HG03520 (cell line): ENCODE measurements at regions not wholly inside any gene's neighbourhood (a gene's known extent, or its start where the extent isn't known, plus 50 kb on each side); places are given as distances from the start of the nearest gene placed in this dataset.

Experiments
- ATAC-seq: cut with Tn5 transposase; IDR thresholded peaks from one replicate; pipeline ENCODE4 v1.9.1; 2021; ENCODE audit warnings: mild to moderate bottlenecking, moderate library complexity; ENCODE audit not compliant: unreplicated experiment

DNA sequence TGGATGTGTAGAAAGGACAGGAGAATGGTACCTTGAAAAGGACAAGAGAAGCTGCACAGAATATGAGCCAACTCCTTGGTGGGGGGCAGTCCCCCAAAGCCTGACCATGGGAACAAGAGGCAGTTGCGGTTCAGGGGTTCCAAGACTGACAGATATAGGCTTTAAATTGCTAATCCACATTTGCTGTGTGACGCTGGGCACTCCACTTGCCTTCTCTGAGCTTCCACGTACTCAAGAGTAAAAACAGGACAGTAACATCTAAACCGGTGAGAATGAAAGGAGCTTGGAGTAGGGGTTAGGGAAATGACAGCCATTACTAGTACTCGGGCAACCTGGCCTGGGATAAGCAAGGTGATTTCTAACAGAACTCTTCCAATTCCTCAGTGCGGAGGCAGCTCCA, 57.9 kb upstream of the LRFN2 start:
- no peak for ATAC-seq

- no peak for ATAC-seq
Measured at GRCh38 chr6:40642837-40643236, 55.7 kb upstream of the LRFN2 start.

DNA sequence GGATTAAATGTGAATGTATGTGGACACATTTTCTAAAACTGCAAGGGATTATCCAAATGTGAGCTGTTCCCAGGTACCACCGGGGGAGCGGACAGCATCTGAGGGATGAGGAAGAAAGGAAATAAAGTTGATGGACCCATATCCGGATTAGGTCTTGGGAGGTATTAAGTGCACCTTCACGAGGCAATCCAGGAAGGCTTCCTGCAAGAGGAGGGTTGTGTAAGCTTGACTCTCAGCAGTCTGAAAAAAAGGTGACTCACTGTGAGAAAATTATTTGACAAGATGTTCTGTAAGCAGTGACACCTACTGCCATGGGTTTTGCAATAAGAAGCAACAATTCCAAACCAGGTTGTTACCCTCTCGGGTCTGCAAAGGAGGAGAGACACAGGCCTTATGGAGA, 55.0 kb upstream of the LRFN2 start:
- ATAC-seq: no peak

GRCh38 chr6:40640599-40641227, 53.5 kb upstream of the LRFN2 start:
- ATAC-seq: no peak
